HS-5 (cell line): ENCODE measurements at regions not wholly inside any gene's neighbourhood (a gene's known extent, or its start where the extent isn't known, plus 50 kb on each side); places are given as distances from the start of the nearest gene placed in this dataset.
"Not testable (repeated sequence)": the region's sequence is repeated elsewhere in the genome, so short reads cannot be mapped to it uniquely, and the experiment has no call there.

Experiments
- DNase-seq: peaks from one replicate; pipeline ENCODE4 v3.0.0-alpha.2; 2012; ENCODE audit warnings: low read depth

GRCh38 chr2:59180111-59180510, 939.0 kb upstream of the FANCL start:
- no peak for DNase-seq

GRCh38 chr2:59177748-59178147, 936.6 kb upstream of the FANCL start:
- no peak for DNase-seq

GRCh38 chr2:59176737-59177136, 935.6 kb upstream of the FANCL start:
- no peak for DNase-seq

DNA sequence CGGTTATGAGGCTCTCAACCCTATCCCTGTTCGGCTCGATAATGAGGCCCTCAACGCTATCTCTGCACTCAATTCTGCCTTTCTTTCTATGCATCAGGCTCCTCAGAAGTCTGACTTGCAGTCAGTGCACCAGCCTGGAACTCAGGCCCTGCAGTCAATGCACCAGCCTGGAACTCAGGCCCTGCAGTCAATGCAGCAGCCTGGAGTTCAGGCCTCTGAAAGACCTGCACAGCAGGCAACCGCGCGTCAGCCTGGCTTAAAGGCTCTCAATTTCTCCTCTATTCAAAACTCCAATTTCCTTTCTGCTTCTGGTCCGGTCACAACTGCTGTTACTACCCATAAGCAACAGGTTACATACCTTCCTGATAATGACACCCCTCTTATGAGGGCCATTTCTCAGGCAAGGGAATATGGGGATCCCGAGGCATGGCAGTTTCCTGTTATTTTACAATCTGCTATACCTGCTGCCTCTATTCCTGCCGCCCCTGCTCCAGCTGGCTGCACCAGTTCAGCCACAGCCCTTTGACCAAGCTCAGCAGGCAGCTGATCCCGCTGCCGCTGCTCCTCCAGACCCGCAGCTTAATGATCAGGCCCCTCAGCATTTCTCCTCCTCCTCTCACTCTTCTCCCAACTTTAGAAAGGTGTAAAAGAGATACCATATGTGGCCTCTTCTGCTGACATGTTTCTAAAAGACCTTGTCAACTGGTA, 933.6 kb upstream of the FANCL start:
- no peak for DNase-seq

- DNase-seq: no peak
Measured at GRCh38 chr2:59173325-59173724, 932.2 kb upstream of the FANCL start.

DNA sequence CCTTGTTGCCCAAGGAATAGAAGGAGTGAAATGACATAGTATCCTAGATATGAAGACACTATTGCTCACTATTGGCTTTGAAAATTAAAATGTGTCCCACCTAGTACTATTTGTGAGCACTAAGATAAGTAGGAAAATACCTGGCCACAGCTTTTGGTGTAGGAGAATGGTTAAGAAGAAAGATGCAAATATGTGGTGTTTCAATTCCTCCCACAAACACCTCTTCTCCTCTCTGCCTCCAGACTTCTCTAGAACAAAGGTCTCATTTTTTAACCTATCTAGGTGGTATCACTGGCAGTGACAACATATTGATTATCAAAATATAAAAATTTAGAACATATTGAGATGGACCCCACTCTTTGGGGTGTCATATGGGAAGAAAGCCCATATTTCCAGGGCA, 929.9 kb upstream of the FANCL start:
- no peak for DNase-seq

DNA sequence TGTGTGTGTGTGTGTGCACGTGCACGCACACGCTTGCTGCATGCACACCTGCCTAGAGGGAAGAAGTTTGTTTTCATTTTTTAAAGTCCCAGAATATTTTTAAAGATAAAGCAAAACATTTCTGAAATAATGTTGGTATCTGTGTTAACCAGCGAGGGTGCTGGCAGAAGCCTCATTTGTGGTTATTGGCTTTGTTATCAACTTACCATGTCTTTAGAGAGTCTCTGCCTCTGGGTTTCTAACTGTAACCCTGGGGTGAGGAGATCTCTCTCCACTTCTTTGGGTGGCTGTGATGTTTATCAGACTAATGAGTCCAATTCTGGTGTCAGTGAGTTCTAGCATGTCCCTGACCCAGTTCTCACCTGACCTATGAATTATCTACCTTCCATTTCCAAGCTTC, 927.6 kb upstream of the FANCL start:
- DNase-seq: no peak

DNA sequence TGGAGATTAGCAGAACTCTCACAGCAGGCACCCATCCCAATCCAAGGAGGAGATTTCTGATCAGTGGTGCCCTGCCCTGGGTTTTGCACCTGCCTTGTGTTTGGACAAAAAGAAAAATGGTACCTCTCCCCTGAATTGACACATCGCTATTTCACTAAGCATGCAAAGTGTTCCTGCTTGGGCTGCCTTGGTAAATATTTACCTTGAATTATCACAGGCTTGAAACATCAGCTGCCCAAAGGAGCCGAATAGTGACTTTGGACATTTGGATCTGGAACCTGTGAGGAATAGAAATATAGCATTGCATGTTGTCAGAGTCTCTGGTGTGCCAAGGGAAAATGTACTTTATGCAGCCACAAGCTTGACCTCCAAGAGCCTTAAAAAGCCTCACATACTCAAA, 926.4 kb upstream of the FANCL start:
- DNase-seq: no peak

- DNase-seq: not testable (repeated sequence)
Measured at GRCh38 chr2:59157908-59158307, 916.8 kb upstream of the FANCL start.

GRCh38 chr2:59151805-59152204, 910.7 kb upstream of the FANCL start:
- DNase-seq: no peak

GRCh38 chr2:59150217-59150849, 909.2 kb upstream of the FANCL start:
- no peak for DNase-seq

- no peak for DNase-seq
Measured at GRCh38 chr2:59149271-59149670, 908.1 kb upstream of the FANCL start.

DNA sequence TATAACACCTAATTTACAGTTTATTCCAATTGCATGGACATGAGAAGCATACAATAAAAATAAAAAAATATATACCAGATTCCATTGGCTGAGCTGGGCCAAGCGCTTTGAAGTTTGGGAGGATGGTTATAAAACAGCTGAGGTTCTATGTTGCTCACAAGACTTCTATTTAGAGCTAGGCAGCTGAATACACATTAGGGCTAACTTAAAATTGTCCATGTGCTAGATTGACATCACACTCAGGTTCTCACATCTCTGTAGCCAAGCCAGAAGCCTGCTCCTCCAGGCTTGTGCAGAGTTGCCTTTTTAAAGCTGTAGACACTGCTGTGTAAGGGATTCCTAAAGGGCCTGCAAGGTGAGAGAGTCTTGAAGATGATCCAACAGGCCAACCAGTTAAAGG, 871.1 kb upstream of the FANCL start:
- no peak for DNase-seq

DNA sequence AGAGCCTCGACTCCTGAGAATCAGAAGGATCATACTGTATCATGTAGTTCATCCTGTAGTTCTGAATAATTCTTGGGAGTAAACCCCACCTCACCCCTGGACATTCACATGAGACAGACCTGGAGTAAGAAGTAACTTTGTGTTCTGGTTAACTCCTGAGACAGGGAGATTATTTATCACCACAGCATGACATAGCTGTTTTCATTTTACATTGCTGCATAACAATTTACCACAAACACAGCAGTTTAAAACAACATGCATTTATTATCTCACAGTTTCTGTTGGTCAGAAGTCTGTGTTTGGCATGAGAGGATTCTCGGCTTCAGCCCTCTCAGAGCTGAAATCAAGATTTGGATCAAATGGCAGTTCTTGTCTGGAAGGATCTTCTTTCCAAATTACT, 855.8 kb upstream of the FANCL start:
- DNase-seq: no peak

- no peak for DNase-seq
Measured at GRCh38 chr2:59093571-59093970, 852.4 kb upstream of the FANCL start.

- DNase-seq: no peak
Measured at GRCh38 chr2:59084326-59084725, 843.2 kb upstream of the FANCL start.

DNA sequence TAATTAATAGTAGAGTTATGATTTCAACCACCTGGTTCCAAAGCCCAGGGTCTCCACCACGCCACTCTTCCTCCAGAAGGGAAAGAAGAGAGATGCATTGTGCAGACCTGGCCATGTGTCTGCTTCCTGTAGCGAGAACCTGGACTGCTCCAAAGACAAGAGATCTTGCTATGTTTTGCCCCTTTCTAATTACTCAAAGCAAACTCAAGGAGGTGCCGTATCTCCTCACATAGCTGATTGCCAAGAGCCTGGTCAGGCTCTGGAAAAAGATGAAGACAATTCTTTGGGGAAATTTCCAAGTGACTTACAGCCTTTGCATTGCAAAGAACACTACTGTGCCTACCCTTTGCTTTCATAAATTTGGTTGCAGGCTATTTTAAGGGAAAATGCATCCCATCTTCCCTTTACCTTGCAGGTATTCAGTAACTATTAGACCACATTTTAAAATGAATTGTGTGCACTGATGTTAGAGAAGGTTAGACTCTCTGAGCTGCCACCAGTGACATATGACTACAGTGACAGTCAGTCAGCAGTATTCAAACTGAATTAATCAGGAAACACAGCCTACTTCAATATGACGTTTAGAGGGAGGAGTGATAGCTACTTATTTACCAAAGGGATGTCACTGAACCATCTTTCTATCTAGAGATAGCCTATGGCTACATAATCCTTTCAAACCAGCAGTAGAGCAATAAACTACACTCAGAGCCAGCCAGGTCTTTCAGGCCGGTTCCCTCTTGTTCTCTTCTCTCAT, 842.1 kb upstream of the FANCL start:
- DNase-seq: no peak

DNA sequence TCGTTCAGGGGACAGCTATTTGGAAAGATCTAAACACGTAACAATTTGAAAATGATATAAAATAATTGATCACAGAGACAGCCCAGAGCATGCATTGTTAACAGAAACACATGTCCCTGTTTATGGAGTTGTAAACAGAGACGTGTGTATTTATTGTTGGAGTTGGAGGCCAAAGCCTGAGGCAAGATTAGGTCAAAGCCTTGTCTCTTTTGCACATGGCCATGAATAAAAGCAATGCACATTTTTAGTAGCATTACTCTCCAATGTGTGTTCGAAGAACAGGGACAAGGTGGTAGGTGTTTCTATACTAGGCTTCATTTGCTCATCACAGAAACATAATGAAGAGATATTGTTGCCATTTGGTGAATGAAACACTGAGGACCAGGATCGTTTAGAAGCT, 841.5 kb upstream of the FANCL start:
- DNase-seq: no peak

- no peak for DNase-seq
Measured at GRCh38 chr2:59080451-59081181, 839.5 kb upstream of the FANCL start.

- DNase-seq: no peak
Measured at GRCh38 chr2:59077981-59078531, 836.9 kb upstream of the FANCL start.

- no peak for DNase-seq
Measured at GRCh38 chr2:59077026-59077725, 836.1 kb upstream of the FANCL start.
